PFSK-1 (cell line): ENCODE measurements at regions not wholly inside any gene's neighbourhood (a gene's known extent, or its start where the extent isn't known, plus 50 kb on each side); places are given as distances from the start of the nearest gene placed in this dataset.

ENCODE experiments used
- FOXP2 ChIP-seq: optimal IDR thresholded peaks from 2 replicates; pipeline ENCODE3; 2011; ENCODE audit warnings: borderline replicate concordance, control low read depth, inconsistent platforms; ENCODE audit not compliant: insufficient read depth; ENCODE audit errors: extremely low read length, extremely low read depth
- POLR2AphosphoS5 ChIP-seq: IDR thresholded peaks from 2 replicates; pipeline ENCODE4 v1.6.1; 2012; ENCODE audit warnings: low read depth, mild to moderate bottlenecking, control low read depth, low read length, moderate library complexity
- SIN3A ChIP-seq: IDR thresholded peaks from 2 replicates; pipeline ENCODE4 v1.6.1; 2012; ENCODE audit warnings: mild to moderate bottlenecking, low read length, moderate library complexity, borderline replicate concordance; ENCODE audit not compliant: insufficient read depth
- TAF1 ChIP-seq: IDR thresholded peaks from 2 replicates; pipeline ENCODE4 v1.6.1; 2012; ENCODE audit warnings: low read length, control low read depth, borderline replicate concordance; ENCODE audit not compliant: insufficient read depth
- TF ChIP-seq, protein P1 (sequence below), 2 experiments: IDR thresholded peaks; 2 replicates each; pipeline versions ENCODE4 v1.6.1 to v1.8.0; 2011 to 2012; ENCODE audit warnings: low read depth in 2 of 2, low read length in 2 of 2, control low read depth in 1 of 2, inconsistent platforms in 1 of 2, mild to moderate bottlenecking in 1 of 2, moderate library complexity in 1 of 2; ENCODE audit not compliant: insufficient read depth in 1 of 2

DNA sequence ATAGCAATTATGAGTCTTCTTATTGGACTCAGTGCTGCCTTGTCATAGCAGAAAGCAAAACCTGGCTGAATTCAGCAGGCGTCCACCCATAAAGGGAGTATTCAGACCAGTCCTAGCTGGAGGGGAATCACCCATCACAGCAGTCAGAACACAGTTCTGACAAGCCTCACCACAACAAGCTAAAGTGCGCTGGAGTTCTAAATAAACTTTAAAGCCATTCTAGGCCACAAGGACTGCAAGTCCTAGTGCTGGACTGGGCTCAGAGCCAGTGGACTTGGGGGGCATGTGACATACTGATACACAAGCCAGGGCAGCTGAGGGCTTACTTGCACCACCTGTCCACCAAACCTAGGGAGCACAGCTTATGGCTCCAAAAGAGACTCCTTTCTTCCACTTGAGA lies 115.3 kb upstream of the PCSK5 start:
- TF ChIP-seq POLR2AphosphoS5 (no peak), TAF1 (no peak), SIN3A (no peak), FOXP2 (no peak)
- TF ChIP-seq, protein P1, sequence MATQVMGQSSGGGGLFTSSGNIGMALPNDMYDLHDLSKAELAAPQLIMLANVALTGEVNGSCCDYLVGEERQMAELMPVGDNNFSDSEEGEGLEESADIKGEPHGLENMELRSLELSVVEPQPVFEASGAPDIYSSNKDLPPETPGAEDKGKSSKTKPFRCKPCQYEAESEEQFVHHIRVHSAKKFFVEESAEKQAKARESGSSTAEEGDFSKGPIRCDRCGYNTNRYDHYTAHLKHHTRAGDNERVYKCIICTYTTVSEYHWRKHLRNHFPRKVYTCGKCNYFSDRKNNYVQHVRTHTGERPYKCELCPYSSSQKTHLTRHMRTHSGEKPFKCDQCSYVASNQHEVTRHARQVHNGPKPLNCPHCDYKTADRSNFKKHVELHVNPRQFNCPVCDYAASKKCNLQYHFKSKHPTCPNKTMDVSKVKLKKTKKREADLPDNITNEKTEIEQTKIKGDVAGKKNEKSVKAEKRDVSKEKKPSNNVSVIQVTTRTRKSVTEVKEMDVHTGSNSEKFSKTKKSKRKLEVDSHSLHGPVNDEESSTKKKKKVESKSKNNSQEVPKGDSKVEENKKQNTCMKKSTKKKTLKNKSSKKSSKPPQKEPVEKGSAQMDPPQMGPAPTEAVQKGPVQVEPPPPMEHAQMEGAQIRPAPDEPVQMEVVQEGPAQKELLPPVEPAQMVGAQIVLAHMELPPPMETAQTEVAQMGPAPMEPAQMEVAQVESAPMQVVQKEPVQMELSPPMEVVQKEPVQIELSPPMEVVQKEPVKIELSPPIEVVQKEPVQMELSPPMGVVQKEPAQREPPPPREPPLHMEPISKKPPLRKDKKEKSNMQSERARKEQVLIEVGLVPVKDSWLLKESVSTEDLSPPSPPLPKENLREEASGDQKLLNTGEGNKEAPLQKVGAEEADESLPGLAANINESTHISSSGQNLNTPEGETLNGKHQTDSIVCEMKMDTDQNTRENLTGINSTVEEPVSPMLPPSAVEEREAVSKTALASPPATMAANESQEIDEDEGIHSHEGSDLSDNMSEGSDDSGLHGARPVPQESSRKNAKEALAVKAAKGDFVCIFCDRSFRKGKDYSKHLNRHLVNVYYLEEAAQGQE (IDR thresholded peaks at IDR 0.05; ENCODE audit: insufficient read depth in 1 of 2, low read depth in 2 of 2, low read length in 2 of 2), result no peak
